Keratinocyte (primary cell): ENCODE measurements at regions not wholly inside any gene's neighbourhood (a gene's known extent, or its start where the extent isn't known, plus 50 kb on each side); places are given as distances from the start of the nearest gene placed in this dataset.
"Not testable (repeated sequence)": the region's sequence is repeated elsewhere in the genome, so short reads cannot be mapped to it uniquely, and the experiment has no call there.

ENCODE experiments used
- DNase-seq: peaks from one replicate; pipeline ENCODE4 v3.0.0-alpha.2; 2011; ENCODE audit warnings: low read depth, missing footprints, low spot score
- FAIRE-seq: peaks from 2 replicates; lab custom pipeline; 2011; peaks lifted over from hg19 to GRCh38; lab: Jason Lieb, UNC
- H2AFZ ChIP-seq: 2 replicates; pipeline ENCODE4 v1.6.0; 2012; ENCODE audit warnings: low read length, control low read depth, inconsistent platforms; ENCODE audit not compliant: control insufficient read depth
- H3K27ac ChIP-seq: 2 replicates; pipeline ENCODE4 v1.5.1; 2011; ENCODE audit warnings: low read length; ENCODE audit not compliant: control insufficient read depth, insufficient read depth
- H3K27me3 ChIP-seq: 3 replicates; pipeline ENCODE4 v1.6.0; 2011; ENCODE audit warnings: low read length; ENCODE audit not compliant: control insufficient read depth, insufficient read depth; ENCODE audit errors: extremely low read depth
- H3K36me3 ChIP-seq, 2 experiments: 2 replicates in 1 of 2; 3 replicates in 1 of 2; pipeline ENCODE4 v1.5.1; 2011; ENCODE audit warnings: low read length in 2 of 2, mild to moderate bottlenecking in 1 of 2; ENCODE audit not compliant: control insufficient read depth in 2 of 2, insufficient read depth in 2 of 2; ENCODE audit errors: extremely low read depth in 1 of 2
- H3K4me1 ChIP-seq: 3 replicates; pipeline ENCODE4 v1.5.1; 2011; ENCODE audit warnings: low read length; ENCODE audit not compliant: control insufficient read depth, insufficient read depth; ENCODE audit errors: extremely low read depth
- H3K4me2 ChIP-seq: 3 replicates; pipeline ENCODE4 v1.6.0; 2011; ENCODE audit warnings: low read depth, low read length; ENCODE audit not compliant: control insufficient read depth, insufficient read depth; ENCODE audit errors: extremely low read depth
- H3K4me3 ChIP-seq, 3 experiments: fragments of 200-600 bp in 1 of 3; sonication (generic) in 1 of 3; 2 replicates in 2 of 3; 3 replicates in 1 of 3; pipeline ENCODE4 v1.5.1; 2011 to 2016; ENCODE audit warnings: low read length in 3 of 3, mild to moderate bottlenecking in 3 of 3, control low read depth in 2 of 3, inconsistent platforms in 1 of 3, low read depth in 1 of 3, mixed read lengths in 1 of 3, mixed run types in 1 of 3, moderate library complexity in 1 of 3; ENCODE audit not compliant: control insufficient read depth in 2 of 3, insufficient read depth in 2 of 3; ENCODE audit errors: extremely low read depth in 1 of 3
- H3K79me2 ChIP-seq: 2 replicates; pipeline ENCODE4 v1.6.0; 2012; ENCODE audit warnings: low read length; ENCODE audit not compliant: control insufficient read depth, insufficient read depth
- H3K9ac ChIP-seq: 3 replicates; pipeline ENCODE4 v1.6.0; 2011; ENCODE audit warnings: low read length; ENCODE audit not compliant: control insufficient read depth, insufficient read depth; ENCODE audit errors: extremely low read depth
- H3K9me1 ChIP-seq: 3 replicates; pipeline ENCODE4 v1.6.0; 2011; ENCODE audit warnings: low read length; ENCODE audit not compliant: control insufficient read depth, insufficient read depth; ENCODE audit errors: extremely low read depth
- H3K9me3 ChIP-seq: 2 replicates; pipeline ENCODE4 v1.5.1; 2012; ENCODE audit warnings: low read depth, low read length; ENCODE audit not compliant: control insufficient read depth
- H4K20me1 ChIP-seq: 3 replicates; pipeline ENCODE4 v1.6.0; 2011; ENCODE audit warnings: low read length; ENCODE audit not compliant: control insufficient read depth, insufficient read depth; ENCODE audit errors: extremely low read depth
- CTCF ChIP-seq, 3 experiments: IDR thresholded peaks in 1 of 3; conservative IDR thresholded peaks in 1 of 3; optimal IDR thresholded peaks in 1 of 3; 2 replicates in 2 of 3; 3 replicates in 1 of 3; pipeline versions ENCODE3 to v1.5.1; 2011; ENCODE audit warnings: low read length in 3 of 3, mild to moderate bottlenecking in 3 of 3, moderate library complexity in 2 of 3, control low read depth in 1 of 3, inconsistent platforms in 1 of 3; ENCODE audit not compliant: insufficient read depth in 2 of 3; ENCODE audit errors: extremely low read depth in 1 of 3
- EZH2 ChIP-seq: IDR thresholded peaks from one replicate; pipeline ENCODE4 v1.6.1; 2012; ENCODE audit warnings: inconsistent platforms, mild to moderate bottlenecking, low read length, moderate library complexity
- dilution Hi-C: fragments of 300-500 bp; cut with MboI; formaldehyde crosslinking; loops from one replicate; pipeline ENCODE4 v1.7.0; 2020; ENCODE audit warnings: low sequenced_read_pairs; ENCODE audit not compliant: extremely low pct_ligation_motif_present

GRCh38 chr10:84600947-84601346 lies 272.6 kb downstream of the CCSER2 start:
- TF ChIP-seq EZH2 (no peak), CTCF (optimal IDR thresholded peaks at IDR 0.05 in 1 of 3, IDR thresholded peaks at IDR 0.05 in 1 of 3, conservative IDR thresholded peaks at IDR 0.05 in 1 of 3; ENCODE audit: extremely low read depth in 1 of 3, insufficient read depth in 2 of 3, low read length in 3 of 3) (no peak)
- H3K36me3 ChIP-seq, result no peaks in the 10 kb centered on the region
- H3K4me2 ChIP-seq, result no peak overlapping the region
- H3K9ac ChIP-seq, result no peak overlapping the region
- no peaks in the 10 kb centered on the region for H3K9me1 ChIP-seq
- no peak overlapping the region for H3K4me3 ChIP-seq
- H3K9me3 ChIP-seq, result no peaks in the 10 kb centered on the region
- FAIRE-seq, result no peak
- H3K4me1 ChIP-seq, result no peaks in the 10 kb centered on the region
- no peak overlapping the region for H2AFZ ChIP-seq
- no peak overlapping the region for H3K27ac ChIP-seq
- dilution Hi-C loops, result no loop called here
- no peak for DNase-seq
- H3K27me3 ChIP-seq, result no peaks in the 10 kb centered on the region
- no peaks in the 10 kb centered on the region for H4K20me1 ChIP-seq
- no peaks in the 10 kb centered on the region for H3K79me2 ChIP-seq

- H3K4me3 ChIP-seq, H3K9ac ChIP-seq, H4K20me1 ChIP-seq, H3K79me2 ChIP-seq, H3K27ac ChIP-seq, H3K27me3 ChIP-seq, H3K36me3 ChIP-seq, H2AFZ ChIP-seq, H3K4me1 ChIP-seq, H3K4me2 ChIP-seq, FAIRE-seq, DNase-seq, H3K9me1 ChIP-seq, dilution Hi-C loops, H3K9me3 ChIP-seq: not testable (repeated sequence)
These were observed 274.2 kb downstream of the CCSER2 start for GRCh38 chr10:84602543-84602942.

- dilution Hi-C loops, result no loop called here
- no peaks in the 10 kb centered on the region for H3K9me3 ChIP-seq
- H3K36me3 ChIP-seq, result no peaks in the 10 kb centered on the region
- no peak overlapping the region for H3K9ac ChIP-seq
- TF ChIP-seq CTCF (optimal IDR thresholded peaks at IDR 0.05 in 1 of 3, IDR thresholded peaks at IDR 0.05 in 1 of 3, conservative IDR thresholded peaks at IDR 0.05 in 1 of 3; ENCODE audit: extremely low read depth in 1 of 3, insufficient read depth in 2 of 3, low read length in 3 of 3) (no peak), EZH2 (no peak)
- H4K20me1 ChIP-seq, result no peaks in the 10 kb centered on the region
- H2AFZ ChIP-seq, result no peak overlapping the region
- H3K27me3 ChIP-seq, result no peaks in the 10 kb centered on the region
- no peaks in the 10 kb centered on the region for H3K4me1 ChIP-seq
- DNase-seq (no peak), FAIRE-seq (no peak)
- H3K4me3 ChIP-seq, result no peak overlapping the region
- no peaks in the 10 kb centered on the region for H3K9me1 ChIP-seq
- H3K27ac ChIP-seq, result no peak overlapping the region
- H3K4me2 ChIP-seq, result no peak overlapping the region
- H3K79me2 ChIP-seq, result no peaks in the 10 kb centered on the region
These were observed 275.6 kb downstream of the CCSER2 start for GRCh38 chr10:84603971-84604370.
